GM21576 (cell line): ENCODE measurements at regions not wholly inside any gene's neighbourhood (a gene's known extent, or its start where the extent isn't known, plus 50 kb on each side); places are given as distances from the start of the nearest gene placed in this dataset.
"Not testable (repeated sequence)": the region's sequence is repeated elsewhere in the genome, so short reads cannot be mapped to it uniquely, and the experiment has no call there.

ENCODE experiments used
- ATAC-seq: cut with Tn5 transposase; IDR thresholded peaks from one replicate; pipeline ENCODE4 v1.9.1; 2021; ENCODE audit warnings: mild to moderate bottlenecking, moderate library complexity; ENCODE audit not compliant: unreplicated experiment

DNA sequence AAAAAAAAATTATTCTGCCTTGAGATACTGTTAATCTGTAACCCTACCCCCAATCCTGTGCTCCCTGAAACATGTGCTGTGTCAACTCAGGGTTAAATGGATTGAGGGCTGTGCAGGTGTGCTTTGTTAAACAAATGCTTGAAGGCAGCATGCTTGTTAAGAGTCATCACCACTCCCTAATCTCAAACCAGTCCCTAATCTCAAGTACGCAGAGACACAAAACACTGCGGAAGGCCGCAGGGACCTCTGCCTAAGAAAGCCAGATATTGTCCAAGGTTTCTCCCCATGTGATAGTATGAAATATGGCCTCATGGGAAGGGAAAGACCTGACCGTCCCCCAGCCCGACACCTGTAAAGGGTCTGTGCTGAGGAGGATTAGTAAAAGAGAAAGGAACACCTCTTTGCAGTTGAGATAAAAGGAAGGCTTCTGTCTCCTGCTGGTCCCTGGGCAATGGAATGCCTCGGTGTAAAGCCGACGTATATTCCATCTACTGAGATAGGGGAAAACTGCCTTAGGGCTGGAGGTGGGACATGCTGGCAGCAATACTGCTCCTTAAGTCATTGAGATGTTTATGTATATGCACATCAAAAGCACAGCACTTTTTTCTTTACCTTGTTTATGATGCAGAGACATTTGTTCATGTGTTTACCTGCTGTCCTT, 402.6 kb downstream of the TBC1D32 start:
- not testable (repeated sequence) for ATAC-seq

DNA sequence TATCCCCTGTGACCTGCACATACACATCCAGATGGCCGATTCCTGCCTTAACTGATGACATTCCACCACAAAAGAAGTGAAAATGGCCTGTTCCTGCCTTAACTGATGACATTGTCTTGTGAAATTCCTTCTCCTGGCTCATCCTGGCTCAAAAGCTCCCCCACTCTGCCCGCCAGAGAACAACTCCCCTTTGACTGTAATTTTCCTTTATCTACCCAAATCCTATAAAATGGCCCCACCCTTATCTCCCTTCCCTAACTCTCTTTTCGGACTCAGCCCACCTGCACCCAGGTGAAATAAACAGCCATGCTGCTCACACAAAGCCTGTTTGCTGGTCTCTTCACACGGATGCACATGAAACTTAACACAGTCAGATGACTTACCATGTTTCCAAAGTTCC, 403.8 kb downstream of the TBC1D32 start:
- not testable (repeated sequence) for ATAC-seq

DNA sequence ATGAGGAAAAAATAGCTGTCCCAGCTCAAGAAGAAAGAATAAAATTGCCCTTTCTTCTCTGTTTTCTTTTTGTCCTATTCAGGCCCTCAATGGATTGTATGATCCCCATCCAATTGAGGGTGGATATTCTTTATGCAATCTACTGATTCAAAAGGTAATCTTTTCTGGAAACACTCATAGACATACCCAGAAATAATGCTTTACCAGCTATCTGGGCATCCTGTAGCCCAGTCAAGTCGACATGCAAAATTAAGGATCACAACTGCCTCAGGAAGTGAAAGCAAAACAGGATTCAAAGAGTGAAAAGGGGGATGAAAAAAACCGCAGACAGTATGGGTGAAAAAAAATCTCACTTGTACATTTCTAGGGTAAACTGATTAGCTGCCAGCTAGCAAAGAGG, 410.1 kb downstream of the TBC1D32 start:
- no peak for ATAC-seq

DNA sequence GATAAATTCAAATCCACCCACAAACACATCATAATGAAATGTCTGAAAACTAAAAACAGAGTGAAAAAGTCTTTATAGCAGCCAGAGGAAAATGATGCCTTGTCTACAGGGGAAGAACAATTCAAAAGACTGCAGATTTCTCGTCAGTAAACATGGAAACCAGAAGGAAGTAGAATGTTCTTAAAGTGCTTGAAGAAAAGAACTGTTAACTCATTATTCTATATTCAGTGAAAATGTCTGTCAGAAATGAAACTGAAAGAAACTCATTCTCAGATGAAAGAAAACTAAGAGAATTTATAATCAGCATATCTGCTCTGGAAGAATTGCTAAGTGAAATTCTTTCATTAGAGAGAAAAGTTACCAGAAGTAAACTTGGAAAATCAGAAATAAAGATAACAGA, 416.1 kb downstream of the TBC1D32 start:
- ATAC-seq = no peak

DNA sequence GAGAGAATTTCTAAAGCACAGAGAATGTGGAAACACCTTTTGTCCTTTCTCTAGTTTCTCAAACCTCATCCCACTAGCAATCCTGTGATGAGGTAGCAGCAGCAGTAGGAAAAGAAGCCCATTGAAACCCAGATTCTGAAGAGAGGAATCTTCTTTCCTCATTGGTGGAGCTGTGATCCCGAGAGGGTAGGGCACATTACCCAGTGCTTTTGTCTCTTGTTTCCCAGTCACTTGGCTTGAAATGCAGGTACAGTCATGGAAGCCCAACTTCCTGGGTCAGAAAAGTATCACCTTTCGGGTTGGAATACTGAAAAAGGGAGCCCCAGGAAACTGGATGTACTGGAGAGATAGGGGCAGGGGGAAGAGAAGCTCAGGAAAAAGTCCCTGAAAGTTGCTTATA, 417.4 kb downstream of the TBC1D32 start:
- no peak for ATAC-seq

DNA sequence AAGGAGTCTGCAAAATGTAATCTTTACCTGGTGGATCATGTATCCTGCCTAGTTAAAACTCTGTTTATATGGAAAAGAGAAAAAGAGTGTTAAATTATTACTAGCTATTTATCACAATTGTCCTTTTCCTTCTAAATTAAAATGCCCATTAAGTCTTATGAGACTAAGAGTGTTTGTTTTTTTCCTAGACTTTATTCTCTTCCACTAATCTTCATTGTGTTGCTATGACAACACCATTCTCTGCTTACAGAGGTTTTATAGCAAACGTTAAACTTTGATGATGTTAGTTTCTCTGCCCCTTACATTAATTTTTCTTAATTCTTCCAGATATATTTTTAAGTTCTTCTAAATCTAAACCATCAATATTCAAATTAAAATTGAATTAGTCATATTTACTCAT, 420.8 kb downstream of the TBC1D32 start:
- no peak for ATAC-seq

DNA sequence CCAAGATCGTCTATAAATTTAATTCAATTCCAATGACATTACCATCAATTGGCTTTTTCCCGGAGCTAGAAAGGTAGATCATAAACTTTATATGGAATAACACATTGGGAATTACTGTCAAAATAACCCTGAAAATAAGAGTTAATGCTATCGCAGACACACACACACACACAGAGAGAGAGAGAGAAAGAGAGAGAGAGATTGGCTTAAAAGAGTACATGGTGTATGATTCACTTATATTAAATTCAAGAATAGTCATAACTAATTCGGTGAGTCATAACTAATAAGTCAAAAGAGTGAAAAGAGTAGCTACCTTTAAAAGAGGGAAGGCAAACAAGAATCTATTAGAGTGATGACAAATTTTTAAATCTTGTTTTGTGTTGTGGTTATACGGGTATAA, 425.5 kb downstream of the TBC1D32 start:
- ATAC-seq = no peak

DNA sequence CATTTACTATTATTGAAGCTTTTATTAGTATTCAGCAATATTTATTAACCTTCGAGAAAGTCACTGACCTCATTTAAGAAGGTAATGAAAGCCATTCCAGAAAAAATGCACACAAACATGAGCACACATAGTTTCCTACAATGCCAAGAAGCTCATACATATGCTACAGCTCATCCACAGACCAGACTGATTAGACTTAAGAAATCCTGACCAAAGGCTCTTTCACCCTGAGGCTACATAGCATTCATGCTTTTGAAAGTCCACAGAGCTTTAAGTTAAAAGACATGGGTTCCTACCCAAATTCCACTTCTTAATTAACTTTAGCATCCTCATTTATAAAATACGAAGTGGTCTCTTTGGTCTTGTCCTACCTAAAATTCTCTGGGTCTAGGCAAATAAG, 430.4 kb downstream of the TBC1D32 start:
- ATAC-seq = no peak

DNA sequence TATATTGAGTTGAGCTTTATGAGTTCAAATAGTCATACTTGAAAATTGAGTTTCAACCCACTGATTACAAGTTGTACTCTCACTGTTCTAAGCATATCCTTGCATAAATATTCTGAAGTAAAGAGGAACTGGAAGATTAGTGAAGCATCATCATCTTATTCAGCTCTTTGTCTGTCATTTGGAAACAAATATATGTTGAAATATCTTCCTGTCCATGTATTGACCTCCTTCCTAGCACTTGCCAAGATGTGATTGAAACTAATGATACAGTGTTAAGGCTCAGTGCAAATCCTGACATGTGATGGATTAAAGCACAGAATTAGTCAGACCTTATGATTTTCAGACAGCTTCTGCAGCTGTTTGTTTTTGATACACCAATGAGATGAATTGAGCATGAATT, 434.3 kb downstream of the TBC1D32 start:
- ATAC-seq = no peak

DNA sequence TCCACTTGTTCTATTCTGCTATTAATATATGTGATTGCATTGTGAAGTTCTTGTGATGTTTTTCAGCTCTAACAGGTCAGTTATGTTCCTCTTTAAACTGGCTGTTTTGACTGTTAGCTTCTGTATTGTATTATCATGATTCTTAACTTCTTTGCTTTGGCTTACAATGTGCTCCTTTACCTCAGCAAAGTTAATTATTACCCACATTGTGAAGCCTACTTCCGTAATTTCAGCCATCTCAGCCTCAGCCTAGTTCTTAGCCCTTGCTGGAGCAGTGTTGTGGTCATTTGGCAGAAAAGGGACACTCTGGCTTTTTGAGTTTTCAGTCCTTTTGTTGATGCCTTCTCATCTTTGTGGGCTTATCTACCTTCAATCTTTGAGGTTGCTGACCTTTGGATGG, 440.2 kb downstream of the TBC1D32 start:
- no peak for ATAC-seq

DNA sequence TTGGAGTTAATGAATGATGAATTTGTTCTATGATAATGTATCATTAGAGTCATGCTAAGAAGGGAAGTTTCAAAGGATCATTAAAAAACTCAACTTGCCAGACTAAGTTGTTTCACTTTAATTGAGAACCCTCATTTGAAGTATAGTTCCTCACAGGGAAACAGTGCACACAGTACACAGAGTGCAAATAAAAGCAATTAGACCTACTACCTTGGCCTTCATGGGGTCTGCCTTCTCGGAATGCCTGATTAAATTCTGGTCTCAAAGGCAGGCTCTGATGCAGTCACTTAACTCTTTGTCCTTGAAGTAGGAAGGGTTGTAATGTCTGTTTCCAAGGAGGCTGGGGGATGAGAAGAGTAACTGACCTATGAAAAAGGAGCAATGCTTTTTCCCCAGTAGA, 457.3 kb downstream of the TBC1D32 start:
- ATAC-seq = no peak

DNA sequence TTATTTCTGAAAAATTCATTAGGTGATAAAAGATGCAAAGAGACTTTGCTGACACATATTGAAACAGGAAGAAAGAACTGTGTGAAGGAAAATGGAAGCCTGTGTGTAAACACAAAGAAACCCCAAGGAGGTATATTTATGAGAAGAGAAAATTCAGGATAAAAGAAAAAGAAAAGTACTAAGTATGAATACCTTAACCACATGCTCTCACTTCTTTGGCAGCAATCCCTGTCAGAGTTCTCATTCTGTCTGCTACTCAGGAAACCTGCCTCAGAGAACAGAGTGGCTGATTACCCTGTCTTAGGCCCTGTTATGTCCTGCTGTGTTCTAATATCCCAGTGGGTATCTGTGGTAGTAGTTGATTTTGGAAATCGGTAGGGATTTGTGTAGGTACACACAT, 457.9 kb downstream of the TBC1D32 start:
- ATAC-seq = peak; percentile 36

DNA sequence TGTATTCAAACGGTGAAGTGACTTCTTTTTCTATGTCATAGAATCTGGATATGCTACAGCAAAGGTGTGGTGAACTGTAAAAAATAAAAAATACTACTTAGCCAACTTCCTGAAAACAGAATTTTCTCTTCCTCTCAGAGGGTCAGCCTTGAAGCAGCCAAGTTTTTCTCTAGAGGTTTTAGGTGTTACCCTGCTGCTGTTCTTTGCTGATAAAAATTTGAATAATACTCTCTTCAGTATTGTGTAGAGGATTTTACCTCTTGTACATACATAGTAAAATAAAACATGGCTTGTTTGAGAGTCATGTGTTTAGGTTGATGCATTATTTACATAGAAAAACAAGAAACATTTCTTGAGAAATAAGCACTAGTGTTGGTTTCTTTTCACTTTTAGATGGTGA, 458.4 kb downstream of the TBC1D32 start:
- ATAC-seq = peak; percentile 59

DNA sequence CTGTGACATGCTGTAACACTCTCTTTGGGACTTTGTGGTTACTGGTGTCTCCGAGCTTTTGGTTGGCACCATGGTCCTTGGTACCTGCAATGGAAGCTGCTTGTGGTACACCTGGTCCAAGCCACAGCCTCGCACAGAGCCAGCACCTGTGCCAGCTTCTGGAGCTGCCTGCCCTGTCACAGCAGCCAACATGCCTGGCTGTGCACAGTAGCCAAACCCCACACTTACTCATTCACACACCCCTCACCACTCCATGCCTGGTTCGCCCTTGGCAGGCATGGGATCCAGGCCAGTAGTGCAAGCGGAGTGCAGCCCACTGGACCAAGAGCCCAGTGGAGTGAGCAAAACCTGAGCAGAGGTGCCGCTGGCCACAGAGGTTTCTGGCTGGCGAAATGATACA, 459.9 kb downstream of the TBC1D32 start:
- no peak for ATAC-seq

DNA sequence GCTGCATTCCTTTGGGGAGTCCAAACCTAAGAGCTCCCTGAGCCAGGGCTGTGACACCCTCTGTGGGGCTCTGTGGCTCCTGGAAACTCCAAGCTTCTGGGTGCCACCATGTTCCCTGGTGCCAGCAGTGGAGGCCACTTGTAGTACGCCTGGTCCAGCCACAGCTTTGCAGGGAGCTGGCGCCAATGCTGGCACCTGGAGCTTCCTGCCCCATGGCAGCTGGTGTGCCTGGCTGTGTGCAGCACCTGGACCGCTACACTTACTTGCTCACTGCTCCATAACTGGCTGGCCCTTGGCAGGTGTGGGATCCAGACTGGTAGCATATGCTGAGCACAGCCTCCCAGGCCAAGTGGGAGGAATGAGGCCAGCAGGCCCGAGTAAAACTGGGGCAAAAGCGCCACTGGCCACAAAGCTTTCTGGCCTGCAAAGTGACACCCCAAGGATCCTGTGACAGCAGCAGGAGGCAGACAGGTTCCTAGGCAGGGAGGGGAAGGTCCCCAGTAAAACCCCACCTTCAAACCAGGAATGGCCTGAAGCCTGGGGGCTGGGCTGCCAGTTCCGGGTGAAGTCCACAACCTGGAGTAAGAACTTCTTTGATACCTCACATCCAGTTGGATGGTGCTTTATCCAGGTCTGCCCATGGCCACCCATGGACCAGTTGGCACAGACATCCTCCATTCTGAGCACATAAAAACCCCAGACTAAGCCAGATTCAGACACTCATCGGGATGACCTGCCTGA, 461.0 kb downstream of the TBC1D32 start:
- no peak for ATAC-seq

DNA sequence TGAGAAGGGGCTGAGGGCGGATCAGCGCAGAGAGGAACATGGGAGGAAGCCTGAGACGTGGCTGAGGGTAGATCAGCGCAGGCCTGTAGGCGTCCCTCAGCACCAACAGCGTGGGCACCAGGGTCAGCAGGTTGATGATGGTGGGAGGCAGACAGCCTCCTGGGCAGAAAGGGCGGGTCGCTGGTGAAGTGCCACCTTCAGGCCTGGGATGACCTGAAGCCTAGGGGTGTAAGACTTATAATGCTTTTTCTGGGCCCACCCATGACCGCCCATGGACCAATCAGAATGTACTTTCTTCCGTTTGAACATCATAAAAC, 462.1 kb downstream of the TBC1D32 start:
- ATAC-seq = no peak

DNA sequence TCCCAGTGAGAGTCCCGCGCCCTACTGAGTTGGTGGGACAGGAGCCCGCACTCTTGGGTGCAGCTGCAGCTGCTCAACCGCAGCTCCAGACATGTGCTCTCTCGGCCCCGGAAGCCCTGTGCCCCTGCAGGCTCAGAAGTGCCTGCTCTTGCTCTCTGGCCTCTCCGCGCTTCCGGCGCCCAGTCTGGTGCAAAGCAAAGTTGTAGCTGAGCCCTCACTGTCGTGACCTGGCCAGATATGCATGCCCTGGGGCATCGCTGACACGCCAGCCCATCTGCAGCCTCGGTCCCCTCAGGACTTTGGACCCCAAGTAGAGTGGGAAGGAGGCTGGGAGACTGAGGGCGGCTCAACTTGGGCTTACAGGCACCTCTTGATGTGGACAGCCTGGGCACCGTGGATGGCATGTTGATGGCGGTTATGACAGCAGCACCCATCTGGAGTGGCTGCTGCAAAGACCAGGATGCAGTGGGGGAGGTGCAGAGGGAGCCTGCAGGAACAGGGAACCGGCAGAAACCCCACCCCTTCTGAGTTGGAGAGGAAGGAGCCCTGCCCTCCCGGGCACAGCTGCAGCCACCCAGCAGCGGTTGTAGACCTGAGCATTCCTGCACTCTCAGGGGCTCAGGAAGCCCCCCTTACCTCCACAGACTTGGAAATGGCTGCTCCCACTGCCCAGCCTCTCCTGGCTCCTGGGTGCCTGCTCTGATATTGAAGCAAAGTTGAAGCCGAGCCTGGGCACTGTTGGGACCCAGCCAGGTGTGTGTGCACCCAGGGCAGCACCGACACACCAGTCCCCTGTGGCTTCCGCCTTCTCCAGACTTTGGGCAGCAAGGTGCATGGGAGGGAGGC, 462.6 kb downstream of the TBC1D32 start:
- ATAC-seq = no peak

DNA sequence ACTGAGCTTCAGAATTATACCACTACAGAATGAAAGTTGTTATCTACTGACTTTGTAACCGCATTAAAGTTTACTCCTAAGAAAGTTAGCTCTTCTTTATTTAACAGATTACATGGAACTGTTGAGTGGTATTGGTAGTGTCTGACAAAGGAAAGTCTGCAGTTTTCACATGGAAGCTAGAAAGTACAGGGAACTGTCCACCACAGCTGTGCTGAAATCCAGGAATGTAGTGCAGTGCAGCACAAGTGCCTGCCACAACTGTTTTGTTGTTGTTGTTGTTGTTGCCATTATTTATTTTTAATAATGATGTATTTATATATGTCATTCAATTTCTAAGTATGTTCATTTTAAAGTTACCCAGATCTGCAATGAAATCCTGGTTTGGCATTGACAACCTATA, 464.9 kb downstream of the TBC1D32 start:
- no peak for ATAC-seq

DNA sequence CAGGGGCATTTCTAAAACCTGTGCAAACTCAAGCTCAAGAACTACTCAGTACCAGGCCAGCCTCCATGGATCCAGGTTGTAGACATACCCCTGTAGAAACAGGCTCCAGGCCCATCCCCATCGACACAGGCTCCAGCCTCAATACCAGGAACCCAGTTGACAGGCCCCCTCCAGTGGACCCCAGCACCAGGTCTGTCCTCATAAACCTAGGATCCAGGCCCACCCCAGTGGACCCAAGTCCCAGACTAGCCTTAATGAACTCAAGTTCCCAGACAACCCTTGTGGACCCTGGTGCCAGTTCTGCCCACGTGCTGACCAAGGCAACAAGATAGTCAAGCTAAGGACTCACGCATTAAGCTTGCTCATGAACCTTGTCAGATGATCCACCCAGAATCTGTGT, 476.9 kb downstream of the TBC1D32 start:
- no peak for ATAC-seq

DNA sequence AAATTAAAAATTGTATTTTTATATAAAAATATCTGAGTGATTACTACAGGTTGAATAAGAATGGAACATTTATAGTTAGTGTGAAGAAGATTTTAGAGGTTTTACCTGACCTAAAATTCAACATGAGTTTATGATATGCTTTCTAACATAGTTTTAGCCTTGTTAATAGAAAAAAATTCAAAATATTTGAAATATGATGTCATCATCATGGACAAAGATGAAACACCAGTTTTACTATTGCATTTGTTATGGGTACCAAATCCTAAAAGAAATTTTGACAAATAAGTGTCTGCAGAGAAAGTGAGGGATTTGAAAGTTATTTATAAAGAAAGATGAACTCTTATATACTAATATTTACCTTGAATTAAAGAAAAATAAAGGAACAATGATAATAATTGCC, 479.7 kb downstream of the TBC1D32 start:
- no peak for ATAC-seq

DNA sequence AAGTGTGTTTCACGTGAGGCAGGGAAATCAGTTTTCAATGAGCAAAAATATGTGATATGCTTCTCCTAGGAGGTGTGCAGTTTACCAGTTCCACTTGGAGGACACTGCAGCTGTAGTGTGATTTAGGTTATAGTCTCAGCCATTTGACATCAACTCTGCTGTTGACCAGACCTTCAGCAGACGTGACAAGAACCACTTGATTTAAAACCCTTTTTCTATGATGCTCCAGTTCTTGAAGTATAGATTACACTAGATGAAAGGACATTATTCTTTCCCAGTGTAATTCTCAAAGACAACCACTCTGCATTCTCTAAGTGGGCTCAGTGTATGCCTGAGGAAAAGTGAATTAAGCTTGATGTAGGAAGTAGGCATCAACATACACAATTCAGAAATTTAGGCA, 480.8 kb downstream of the TBC1D32 start:
- ATAC-seq = no peak

DNA sequence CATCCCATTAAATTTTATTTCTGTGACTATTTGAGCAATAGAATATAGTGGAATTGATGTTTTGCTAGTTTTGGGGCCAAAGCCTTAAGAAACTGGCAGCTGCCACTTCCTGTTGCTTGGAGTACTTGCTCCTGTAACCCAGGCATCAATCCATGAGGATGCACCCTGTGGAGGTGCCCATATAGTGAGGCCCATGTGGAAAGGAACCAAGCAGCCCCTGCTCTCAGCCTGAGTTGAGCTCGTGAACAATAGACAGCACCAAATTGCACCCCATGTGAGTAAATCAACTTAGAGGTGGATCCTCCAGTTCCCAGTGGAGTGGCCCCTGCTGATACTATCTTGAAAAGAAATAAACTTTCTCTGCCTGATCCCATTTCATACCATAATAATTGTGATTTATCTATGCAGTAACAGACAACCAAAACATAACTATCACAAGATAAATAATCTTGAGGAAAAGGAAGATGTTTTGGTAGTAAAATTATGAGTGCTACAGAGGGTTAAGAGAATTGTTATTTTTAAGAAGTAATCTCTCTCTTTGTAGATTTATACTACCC, 481.9 kb downstream of the TBC1D32 start:
- no peak for ATAC-seq
